AG10803 (cell line): ENCODE measurements at regions not wholly inside any gene's neighbourhood (a gene's known extent, or its start where the extent isn't known, plus 50 kb on each side); places are given as distances from the start of the nearest gene placed in this dataset.

Source experiments
- DNase-seq: peaks from one replicate; pipeline ENCODE4 v3.0.0; 2010; ENCODE audit warnings: low read depth
- H3K4me3 ChIP-seq: 2 replicates; pipeline ENCODE4 v1.5.1; 2011; ENCODE audit warnings: mild to moderate bottlenecking, low read length, control low read depth
- TF ChIP-seq, protein P1 (sequence below): conservative IDR thresholded peaks from 2 replicates; pipeline ENCODE4 v1.5.1; 2011; ENCODE audit warnings: mild to moderate bottlenecking, low read length, control low read depth, inconsistent platforms

DNA sequence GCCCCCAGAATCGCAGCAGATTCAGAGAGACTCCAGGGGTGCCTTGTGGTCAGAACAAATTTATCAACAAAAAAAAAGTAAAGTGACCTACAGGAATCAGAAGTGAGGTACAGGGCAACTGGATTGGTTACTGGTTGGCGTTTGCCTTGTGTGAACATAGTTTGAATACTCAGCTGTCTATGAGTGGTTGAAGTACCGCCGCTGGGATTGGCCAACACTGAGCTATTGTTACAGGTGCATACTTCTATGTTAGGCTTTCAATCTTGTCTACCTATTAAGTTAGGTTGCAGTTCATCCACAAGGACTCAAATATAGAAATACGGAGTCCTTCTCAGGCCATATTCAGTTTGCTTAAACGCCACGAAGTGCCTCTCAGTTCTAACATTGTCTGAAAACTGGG lies 993.5 kb upstream of the PRKX start:
- H3K4me3 ChIP-seq = no peak overlapping the region
- DNase-seq = no peak
- TF ChIP-seq, protein P1, sequence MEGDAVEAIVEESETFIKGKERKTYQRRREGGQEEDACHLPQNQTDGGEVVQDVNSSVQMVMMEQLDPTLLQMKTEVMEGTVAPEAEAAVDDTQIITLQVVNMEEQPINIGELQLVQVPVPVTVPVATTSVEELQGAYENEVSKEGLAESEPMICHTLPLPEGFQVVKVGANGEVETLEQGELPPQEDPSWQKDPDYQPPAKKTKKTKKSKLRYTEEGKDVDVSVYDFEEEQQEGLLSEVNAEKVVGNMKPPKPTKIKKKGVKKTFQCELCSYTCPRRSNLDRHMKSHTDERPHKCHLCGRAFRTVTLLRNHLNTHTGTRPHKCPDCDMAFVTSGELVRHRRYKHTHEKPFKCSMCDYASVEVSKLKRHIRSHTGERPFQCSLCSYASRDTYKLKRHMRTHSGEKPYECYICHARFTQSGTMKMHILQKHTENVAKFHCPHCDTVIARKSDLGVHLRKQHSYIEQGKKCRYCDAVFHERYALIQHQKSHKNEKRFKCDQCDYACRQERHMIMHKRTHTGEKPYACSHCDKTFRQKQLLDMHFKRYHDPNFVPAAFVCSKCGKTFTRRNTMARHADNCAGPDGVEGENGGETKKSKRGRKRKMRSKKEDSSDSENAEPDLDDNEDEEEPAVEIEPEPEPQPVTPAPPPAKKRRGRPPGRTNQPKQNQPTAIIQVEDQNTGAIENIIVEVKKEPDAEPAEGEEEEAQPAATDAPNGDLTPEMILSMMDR = no peak

DNA sequence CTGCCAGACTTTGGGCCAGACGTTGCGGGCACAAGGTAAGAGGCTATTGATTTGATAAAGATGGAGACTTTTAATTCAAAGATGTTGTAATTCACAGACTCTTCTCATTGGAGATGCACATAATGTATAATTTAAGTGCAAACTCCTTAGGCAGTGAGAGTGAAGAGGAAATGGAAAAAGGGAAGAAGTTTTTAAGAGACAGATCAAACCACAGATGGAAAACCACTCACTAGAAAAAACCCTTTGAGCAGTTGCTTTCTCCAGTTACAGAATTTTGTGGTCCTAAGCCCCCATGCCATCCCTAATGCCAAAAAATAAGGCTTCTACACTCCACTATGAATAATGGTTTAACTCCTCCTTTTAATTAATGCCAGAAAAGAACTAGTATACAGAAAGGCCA lies 977.1 kb upstream of the PRKX start:
- TF ChIP-seq, protein P1 = no peak
- DNase-seq = no peak
- H3K4me3 ChIP-seq = no peak overlapping the region

- TF ChIP-seq, protein P1 = no peak
- no peak overlapping the region for H3K4me3 ChIP-seq
- no peak for DNase-seq
Observed at GRCh38 chrX:4682636-4683035, 969.2 kb upstream of the PRKX start.

DNA sequence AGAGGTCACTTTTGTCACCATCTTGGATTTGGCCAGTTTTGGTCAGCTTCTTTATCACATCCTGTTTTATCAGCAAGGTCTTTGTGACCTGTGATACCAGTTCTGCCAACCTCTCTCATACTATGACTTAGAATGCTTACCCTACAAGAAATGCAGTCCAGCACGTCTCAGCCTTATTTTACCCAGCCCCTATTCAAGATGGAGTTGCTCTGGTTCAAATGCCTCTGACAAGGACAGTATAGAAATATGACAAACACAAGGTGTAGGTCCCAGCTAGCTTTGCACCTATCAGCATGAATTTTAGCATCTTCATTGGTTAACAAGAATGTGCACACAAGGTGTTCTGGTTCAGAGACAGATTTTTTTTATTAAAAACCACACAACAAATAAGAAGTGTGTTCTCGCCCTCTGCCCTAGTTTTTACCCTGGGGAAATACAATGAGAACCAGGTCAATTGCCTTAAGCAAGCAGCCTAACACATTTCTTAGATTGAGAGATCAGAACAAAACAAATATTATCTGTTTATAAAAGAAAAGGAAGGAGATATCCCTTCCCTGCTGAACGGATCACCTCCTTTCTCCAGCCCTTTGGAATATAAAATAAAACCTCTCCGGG lies 962.3 kb upstream of the PRKX start:
- no peak for DNase-seq
- TF ChIP-seq, protein P1 = no peak
- H3K4me3 ChIP-seq = no peak overlapping the region

- no peak overlapping the region for H3K4me3 ChIP-seq
- DNase-seq = no peak
- TF ChIP-seq, protein P1 = no peak
Observed at GRCh38 chrX:4674028-4674782, 960.8 kb upstream of the PRKX start.

- no peak for DNase-seq
- TF ChIP-seq, protein P1 = no peak
- no peak overlapping the region for H3K4me3 ChIP-seq
Observed at GRCh38 chrX:4671344-4671743, 957.9 kb upstream of the PRKX start.

DNA sequence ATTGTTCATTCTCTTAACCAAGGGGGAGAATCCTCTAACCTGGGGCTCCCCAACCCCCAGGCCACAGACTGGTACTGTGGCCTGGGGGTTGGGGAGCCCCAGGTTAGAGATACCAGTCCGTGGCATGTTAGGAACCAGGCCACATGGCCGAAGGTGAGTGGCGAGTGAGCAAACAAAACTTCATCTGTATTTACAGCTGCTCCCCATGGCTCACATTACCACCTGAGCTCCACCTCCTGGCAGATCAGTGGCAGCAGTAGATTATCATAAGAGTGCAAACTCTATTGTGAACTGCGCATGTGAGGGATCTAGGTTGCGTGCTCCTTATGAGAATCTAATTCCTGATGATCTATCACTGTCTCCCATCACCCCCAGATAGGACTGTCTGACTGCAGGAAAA lies 957.2 kb upstream of the PRKX start:
- TF ChIP-seq, protein P1 = no peak
- no peak overlapping the region for H3K4me3 ChIP-seq
- DNase-seq = no peak
